Central memory CD4-positive, alpha-beta T cell (primary cell): ENCODE measurements at regions not wholly inside any gene's neighbourhood (a gene's known extent, or its start where the extent isn't known, plus 50 kb on each side); places are given as distances from the start of the nearest gene placed in this dataset.
"Not testable (repeated sequence)": the region's sequence is repeated elsewhere in the genome, so short reads cannot be mapped to it uniquely, and the experiment has no call there.

ENCODE experiments used
- DNase-seq: peaks from one replicate; pipeline ENCODE4 v3.0.0; 2022

GRCh38 chr7:67301667-67302066 is 305.0 kb downstream of the TYW1 start:
- DNase-seq = no peak

- DNase-seq = peak; percentile 96
These were observed 305.7 kb downstream of the TYW1 start for GRCh38 chr7:67302113-67303039.

- DNase-seq = not testable (repeated sequence)
These were observed 308.2 kb downstream of the TYW1 start for GRCh38 chr7:67304846-67305245.

GRCh38 chr7:67306331-67306730 is 309.7 kb downstream of the TYW1 start:
- no peak for DNase-seq

GRCh38 chr7:67309764-67310549 is 313.3 kb downstream of the TYW1 start:
- DNase-seq = no peak

GRCh38 chr7:67311901-67312300 is 315.3 kb downstream of the TYW1 start:
- DNase-seq = no peak

GRCh38 chr7:67313213-67313612 is 316.6 kb downstream of the TYW1 start:
- DNase-seq = no peak

GRCh38 chr7:67316902-67317301 is 320.3 kb downstream of the TYW1 start:
- DNase-seq = not testable (repeated sequence)

GRCh38 chr7:67328257-67328656 is 331.6 kb downstream of the TYW1 start:
- DNase-seq = not testable (repeated sequence)

- not testable (repeated sequence) for DNase-seq
These were observed 338.5 kb downstream of the TYW1 start for GRCh38 chr7:67335165-67335564.

- not testable (repeated sequence) for DNase-seq
These were observed 339.0 kb downstream of the TYW1 start for GRCh38 chr7:67335663-67336062.

GRCh38 chr7:67338545-67338944 is 341.9 kb downstream of the TYW1 start:
- DNase-seq = not testable (repeated sequence)

GRCh38 chr7:67341153-67341768 is 344.6 kb downstream of the TYW1 start:
- no peak for DNase-seq

GRCh38 chr7:67343114-67343513 is 346.5 kb downstream of the TYW1 start:
- no peak for DNase-seq

- DNase-seq = no peak
These were observed 346.9 kb downstream of the TYW1 start for GRCh38 chr7:67343572-67343971.

- DNase-seq = no peak
These were observed 348.0 kb downstream of the TYW1 start for GRCh38 chr7:67344481-67345193.

- no peak for DNase-seq
These were observed 349.5 kb downstream of the TYW1 start for GRCh38 chr7:67346126-67346525.

GRCh38 chr7:67346876-67347275 is 350.2 kb downstream of the TYW1 start:
- no peak for DNase-seq

- DNase-seq = no peak
These were observed 351.5 kb downstream of the TYW1 start for GRCh38 chr7:67348171-67348570.

GRCh38 chr7:67357653-67358052 is 361.0 kb downstream of the TYW1 start:
- DNase-seq = not testable (repeated sequence)

- not testable (repeated sequence) for DNase-seq
These were observed 361.7 kb downstream of the TYW1 start for GRCh38 chr7:67358316-67358715.

GRCh38 chr7:67358738-67359137 is 362.1 kb downstream of the TYW1 start:
- DNase-seq = not testable (repeated sequence)

GRCh38 chr7:67359900-67360299 is 363.3 kb downstream of the TYW1 start:
- no peak for DNase-seq
